Neural cell (in vitro differentiated cells): ENCODE measurements at regions not wholly inside any gene's neighbourhood (a gene's known extent, or its start where the extent isn't known, plus 50 kb on each side); places are given as distances from the start of the nearest gene placed in this dataset.

ENCODE experiments used
- CTCF ChIP-seq: fragments of 450-650 bp; IDR thresholded peaks from 2 replicates; pipeline ENCODE4 v1.5.1; 2014; ENCODE audit warnings: antibody characterized with exemption, mild to moderate bottlenecking, moderate library complexity; ENCODE audit not compliant: poor library complexity, severe bottlenecking
- EP300 ChIP-seq: fragments of 450-650 bp; conservative IDR thresholded peaks from 2 replicates; pipeline ENCODE4 v1.6.1; 2014; ENCODE audit warnings: antibody characterized with exemption, mild to moderate bottlenecking, moderate library complexity; ENCODE audit not compliant: poor library complexity, severe bottlenecking
- EZH2 ChIP-seq: fragments of 200-600, 300-800 bp; shearing (Covaris generic), sonication (generic); IDR thresholded peaks from 2 replicates; pipeline ENCODE4 v1.6.1; 2014; ENCODE audit warnings: antibody characterized with exemption, low read length, borderline replicate concordance, mild to moderate bottlenecking; ENCODE audit not compliant: insufficient read depth, poor library complexity, severe bottlenecking
- POLR2AphosphoS5 ChIP-seq: IDR thresholded peaks from 2 replicates; pipeline ENCODE4 v1.6.1; 2012
- RAD21 ChIP-seq: fragments of 450-650 bp; conservative IDR thresholded peaks from 2 replicates; pipeline ENCODE4 v1.6.1; 2014; ENCODE audit warnings: antibody characterized with exemption, mild to moderate bottlenecking, moderate library complexity
- REST ChIP-seq: IDR thresholded peaks from 2 replicates; pipeline ENCODE4 v1.6.1; 2012; ENCODE audit warnings: borderline replicate concordance
- SMC3 ChIP-seq: fragments of 450-650 bp; conservative IDR thresholded peaks from 2 replicates; pipeline ENCODE4 v1.6.1; 2014; ENCODE audit warnings: antibody characterized with exemption, mild to moderate bottlenecking, moderate library complexity; ENCODE audit not compliant: poor library complexity

- TF ChIP-seq CTCF (no peak), EZH2 (no peak), RAD21 (no peak), EP300 (no peak), POLR2AphosphoS5 (no peak), SMC3 (no peak), REST (no peak)
Measured at GRCh38 chr2:120583121-120583520, 152.5 kb upstream of the GLI2 start.
